ENCODE measurements at regions not wholly inside any gene's neighbourhood (a gene's known extent, or its start where the extent isn't known, plus 50 kb on each side); places are given as distances from the start of the nearest gene placed in this dataset.
A peak's percentile ranks its signal among the peaks of the same experiment; 100 is the strongest.

GRCh38 chr1:83689921-83690868 lies 308.7 kb downstream of the TTLL7 start:
- no peak for DNase-seq (ENCODE audit: low read depth in 2 of 3, low spot score in 2 of 3)

- DNase-seq (ENCODE audit: low read depth in 2 of 3, low spot score in 2 of 3), result no peak
These were observed 316.8 kb downstream of the TTLL7 start for GRCh38 chr1:83682132-83682531.

GRCh38 chr1:83676106-83676505 lies 322.8 kb downstream of the TTLL7 start:
- no peak for DNase-seq (ENCODE audit: low read depth in 2 of 3, low spot score in 2 of 3)

- no peak for DNase-seq (ENCODE audit: low read depth in 2 of 3, low spot score in 2 of 3)
These were observed 325.6 kb downstream of the TTLL7 start for GRCh38 chr1:83673312-83673711.

GRCh38 chr1:83671586-83671985 lies 327.3 kb downstream of the TTLL7 start:
- DNase-seq (ENCODE audit: low read depth in 2 of 3, low spot score in 2 of 3), result no peak

GRCh38 chr1:83670909-83671565 lies 327.9 kb downstream of the TTLL7 start:
- no peak for DNase-seq (ENCODE audit: low read depth in 2 of 3, low spot score in 2 of 3)

GRCh38 chr1:83641796-83642443 lies 357.0 kb downstream of the TTLL7 start:
- DNase-seq (ENCODE audit: low read depth in 2 of 3, low spot score in 2 of 3), result no peak

- DNase-seq (ENCODE audit: low read depth in 2 of 3, low spot score in 2 of 3), result no peak
These were observed 357.7 kb downstream of the TTLL7 start for GRCh38 chr1:83641206-83641658.

- DNase-seq (ENCODE audit: low read depth in 2 of 3, low spot score in 2 of 3), result no peak
These were observed 359.1 kb downstream of the TTLL7 start for GRCh38 chr1:83639785-83640184.

GRCh38 chr1:83637586-83637985 lies 361.3 kb downstream of the TTLL7 start:
- no peak for DNase-seq (ENCODE audit: low read depth in 2 of 3, low spot score in 2 of 3)

- no peak for DNase-seq (ENCODE audit: low read depth in 2 of 3, low spot score in 2 of 3)
These were observed 361.9 kb downstream of the TTLL7 start for GRCh38 chr1:83637009-83637408.

- no peak for DNase-seq (ENCODE audit: low read depth in 2 of 3, low spot score in 2 of 3)
These were observed 366.0 kb downstream of the TTLL7 start for GRCh38 chr1:83632906-83633305.

- no peak for DNase-seq (ENCODE audit: low read depth in 2 of 3, low spot score in 2 of 3)
These were observed 367.1 kb downstream of the TTLL7 start for GRCh38 chr1:83631851-83632250.

- DNase-seq (ENCODE audit: low read depth in 2 of 3, low spot score in 2 of 3), result no peak
These were observed 371.9 kb downstream of the TTLL7 start for GRCh38 chr1:83627045-83627444.

- no peak for DNase-seq (ENCODE audit: low read depth in 2 of 3, low spot score in 2 of 3)
These were observed 372.3 kb downstream of the TTLL7 start for GRCh38 chr1:83626603-83627002.

GRCh38 chr1:83625646-83626045 lies 373.3 kb downstream of the TTLL7 start:
- no peak for DNase-seq (ENCODE audit: low read depth in 2 of 3, low spot score in 2 of 3)

- no peak for DNase-seq (ENCODE audit: low read depth in 2 of 3, low spot score in 2 of 3)
These were observed 378.9 kb downstream of the TTLL7 start for GRCh38 chr1:83620016-83620415.

GRCh38 chr1:83619170-83619896 lies 379.6 kb downstream of the TTLL7 start:
- DNase-seq (ENCODE audit: low read depth in 2 of 3, low spot score in 2 of 3), result peak in 1 of 3 donors; percentile 5

- DNase-seq (ENCODE audit: low read depth in 2 of 3, low spot score in 2 of 3), result no peak
These were observed 381.0 kb downstream of the TTLL7 start for GRCh38 chr1:83617883-83618282.

- DNase-seq (ENCODE audit: low read depth in 2 of 3, low spot score in 2 of 3), result no peak
These were observed 383.6 kb downstream of the TTLL7 start for GRCh38 chr1:83615370-83615769.
